ENCODE measurements at regions not wholly inside any gene's neighbourhood (a gene's known extent, or its start where the extent isn't known, plus 50 kb on each side); places are given as distances from the start of the nearest gene placed in this dataset.

DNA sequence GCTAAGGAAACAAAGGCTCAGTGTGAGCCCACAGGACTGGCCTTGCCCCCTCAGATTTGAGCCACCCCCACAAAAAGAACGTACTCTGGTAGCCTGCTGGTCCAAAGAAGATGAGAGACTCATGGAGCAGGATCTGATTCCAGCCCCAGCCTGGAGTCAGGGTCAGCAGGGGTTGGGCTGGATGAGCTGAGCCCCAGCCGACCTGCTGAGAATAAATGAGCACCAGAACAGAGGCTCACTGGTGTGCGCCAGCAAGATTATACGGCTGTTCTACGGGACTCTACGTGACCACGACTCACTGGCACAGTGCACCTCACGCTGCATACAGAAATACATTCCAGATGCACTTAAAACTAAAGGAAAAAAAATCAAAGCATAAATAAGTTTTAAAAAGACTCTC lies 186.0 kb upstream of the RPL38 start:
- DNase-seq (ENCODE audit: insufficient read length, low spot score): no peak
- TF ChIP-seq, protein P1, sequence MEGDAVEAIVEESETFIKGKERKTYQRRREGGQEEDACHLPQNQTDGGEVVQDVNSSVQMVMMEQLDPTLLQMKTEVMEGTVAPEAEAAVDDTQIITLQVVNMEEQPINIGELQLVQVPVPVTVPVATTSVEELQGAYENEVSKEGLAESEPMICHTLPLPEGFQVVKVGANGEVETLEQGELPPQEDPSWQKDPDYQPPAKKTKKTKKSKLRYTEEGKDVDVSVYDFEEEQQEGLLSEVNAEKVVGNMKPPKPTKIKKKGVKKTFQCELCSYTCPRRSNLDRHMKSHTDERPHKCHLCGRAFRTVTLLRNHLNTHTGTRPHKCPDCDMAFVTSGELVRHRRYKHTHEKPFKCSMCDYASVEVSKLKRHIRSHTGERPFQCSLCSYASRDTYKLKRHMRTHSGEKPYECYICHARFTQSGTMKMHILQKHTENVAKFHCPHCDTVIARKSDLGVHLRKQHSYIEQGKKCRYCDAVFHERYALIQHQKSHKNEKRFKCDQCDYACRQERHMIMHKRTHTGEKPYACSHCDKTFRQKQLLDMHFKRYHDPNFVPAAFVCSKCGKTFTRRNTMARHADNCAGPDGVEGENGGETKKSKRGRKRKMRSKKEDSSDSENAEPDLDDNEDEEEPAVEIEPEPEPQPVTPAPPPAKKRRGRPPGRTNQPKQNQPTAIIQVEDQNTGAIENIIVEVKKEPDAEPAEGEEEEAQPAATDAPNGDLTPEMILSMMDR (IDR thresholded peaks at IDR 0.05; ENCODE audit: insufficient read depth, missing control alignments): no peak
- no peak for FAIRE-seq

DNA sequence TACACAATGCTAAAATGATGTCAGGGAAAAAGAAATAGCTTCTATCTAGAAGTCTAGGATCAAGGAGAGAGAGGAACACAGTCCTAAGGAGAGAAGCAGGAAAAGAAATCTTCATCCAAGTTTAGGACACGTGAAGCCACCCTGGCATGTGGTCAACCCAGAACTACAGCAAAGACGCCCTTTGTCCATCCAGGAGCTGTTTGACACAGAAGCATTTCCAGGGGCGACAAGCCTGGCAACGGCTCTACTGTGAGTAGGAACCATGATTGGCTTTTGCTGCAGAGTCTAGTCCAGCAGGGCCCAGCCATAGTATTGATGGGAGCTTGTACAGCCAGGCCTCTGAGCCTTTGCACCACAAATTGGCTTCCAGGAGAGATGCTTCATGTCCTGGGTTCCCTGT lies 185.4 kb upstream of the RPL38 start:
- no peak for FAIRE-seq
- no peak for DNase-seq (ENCODE audit: insufficient read length, low spot score)
- TF ChIP-seq, protein P1 (IDR thresholded peaks at IDR 0.05; ENCODE audit: insufficient read depth, missing control alignments): no peak

DNA sequence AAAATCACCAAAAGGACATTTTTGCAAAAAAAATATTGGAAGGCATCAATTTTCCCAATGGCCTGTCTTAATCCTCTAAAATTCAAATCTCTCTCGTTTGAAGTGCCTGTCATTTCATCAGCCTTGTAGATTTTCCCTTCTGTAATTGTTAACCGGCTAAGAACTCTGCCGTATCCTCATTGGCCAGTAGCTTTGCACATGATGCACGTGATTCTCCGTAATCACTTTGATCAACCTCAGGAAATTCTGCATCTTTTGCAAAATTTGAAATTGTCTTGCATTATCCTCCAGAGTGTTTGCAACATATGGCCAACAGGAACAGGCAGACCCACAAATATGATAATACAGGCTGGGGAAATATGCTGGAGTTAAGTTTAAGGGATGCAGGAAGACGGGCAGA lies 184.2 kb upstream of the RPL38 start:
- FAIRE-seq: peak; percentile 73
- DNase-seq (ENCODE audit: insufficient read length, low spot score): no peak

DNA sequence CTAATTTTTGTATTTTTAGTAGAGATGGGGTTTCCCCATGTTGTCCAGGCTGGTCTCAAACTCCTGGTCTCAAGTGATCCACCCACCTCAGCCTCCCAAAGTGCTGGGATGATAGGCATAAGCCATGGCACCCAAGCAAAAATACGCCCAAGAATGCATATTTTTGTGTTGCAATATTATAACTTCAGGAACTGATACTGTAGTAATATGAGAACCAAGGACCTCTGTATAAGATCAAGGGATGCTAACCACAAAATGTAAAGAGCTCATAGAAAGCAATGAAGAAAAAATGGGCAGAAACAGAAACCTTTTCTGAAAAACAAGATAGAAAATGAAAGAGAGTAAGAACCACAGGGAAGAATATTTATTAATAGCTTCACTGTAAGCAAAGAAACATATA lies 183.6 kb upstream of the RPL38 start:
- FAIRE-seq (no peak), DNase-seq (ENCODE audit: insufficient read length, low spot score) (no peak)
- TF ChIP-seq, protein P1 (IDR thresholded peaks at IDR 0.05; ENCODE audit: insufficient read depth, missing control alignments): no peak

More for the DNA sequence above, 184.2 kb upstream of the RPL38 start:
- TF ChIP-seq, protein P1 (IDR thresholded peaks at IDR 0.05; ENCODE audit: insufficient read depth, missing control alignments): no peak

DNA sequence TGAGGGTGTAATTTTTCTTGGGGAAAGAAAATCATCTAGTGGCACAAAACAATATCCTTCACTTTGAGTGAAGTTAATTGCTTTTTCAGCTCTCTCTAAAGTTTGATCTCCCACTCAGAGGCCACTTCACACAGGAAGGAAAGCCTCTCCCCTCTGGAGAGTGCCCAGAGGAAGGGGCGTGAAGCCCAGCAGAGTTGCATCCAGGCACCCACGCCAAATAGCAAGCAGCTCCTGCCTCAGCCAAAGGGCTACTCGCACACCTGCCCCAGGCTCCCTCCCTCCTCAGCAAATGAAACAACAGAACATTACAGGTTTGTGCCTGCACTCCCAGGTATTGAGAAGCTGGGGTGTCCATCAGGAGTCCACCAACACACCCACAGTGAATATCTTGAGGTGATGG lies 183.0 kb upstream of the RPL38 start:
- FAIRE-seq (no peak), DNase-seq (ENCODE audit: insufficient read length, low spot score) (no peak)
- TF ChIP-seq, protein P1 (IDR thresholded peaks at IDR 0.05; ENCODE audit: insufficient read depth, missing control alignments): no peak

DNA sequence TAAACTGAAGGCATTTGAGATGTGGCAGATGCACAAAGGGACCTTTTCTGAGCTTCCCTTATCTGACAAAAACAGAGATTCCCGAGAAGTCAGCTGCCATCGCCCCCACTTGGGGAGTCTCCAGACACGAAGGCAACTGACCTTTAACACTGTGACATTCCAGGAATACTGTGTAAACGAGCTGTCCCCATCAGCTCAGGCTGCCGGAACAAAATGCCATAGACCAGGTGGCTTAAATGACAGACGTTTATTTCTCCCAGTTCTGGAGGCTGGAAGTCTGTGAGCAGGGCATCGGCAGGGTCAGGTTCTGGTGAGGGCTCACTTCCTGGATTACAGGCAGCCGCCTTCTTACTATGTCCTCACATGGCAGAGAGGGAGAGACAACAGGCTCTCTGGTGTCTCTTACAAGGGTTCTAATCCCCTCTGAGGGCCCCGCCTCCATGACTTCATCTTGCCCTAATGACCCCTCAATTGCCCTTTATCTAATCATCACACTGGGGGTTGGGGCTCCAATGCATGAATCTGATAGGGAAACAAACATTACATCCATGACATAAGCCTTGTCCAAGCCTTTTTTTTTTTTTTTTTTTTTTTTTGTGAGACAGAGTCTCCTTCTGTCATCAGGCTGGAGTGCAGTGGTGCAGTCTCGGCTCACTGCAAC lies 178.5 kb upstream of the RPL38 start:
- DNase-seq (ENCODE audit: insufficient read length, low spot score) (no peak), FAIRE-seq (no peak)
- TF ChIP-seq, protein P1 (IDR thresholded peaks at IDR 0.05; ENCODE audit: insufficient read depth, missing control alignments): no peak

DNA sequence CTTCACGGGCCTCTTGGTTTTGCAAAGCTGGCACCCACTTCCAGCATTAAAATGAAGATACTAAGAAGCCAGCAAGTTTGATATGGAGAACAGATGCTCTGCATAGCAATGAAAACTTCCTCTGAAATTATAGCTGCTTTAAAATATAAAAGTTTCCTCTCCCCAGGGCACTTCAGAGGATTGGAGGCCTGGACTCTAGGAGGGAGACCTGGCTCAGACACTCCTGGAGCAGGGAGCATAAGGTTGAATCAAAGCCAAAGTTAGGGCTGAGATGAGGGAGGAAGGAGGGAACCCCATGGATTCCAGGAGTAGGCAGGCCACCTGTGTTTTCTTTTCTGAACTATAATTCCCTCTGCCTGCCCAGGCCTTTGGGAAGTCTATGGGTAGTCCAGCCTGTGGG lies 176.0 kb upstream of the RPL38 start:
- DNase-seq (ENCODE audit: insufficient read length, low spot score) (no peak), FAIRE-seq (no peak)
- TF ChIP-seq, protein P1 (IDR thresholded peaks at IDR 0.05; ENCODE audit: insufficient read depth, missing control alignments): no peak
